GM10266 (cell line): ENCODE measurements at regions not wholly inside any gene's neighbourhood (a gene's known extent, or its start where the extent isn't known, plus 50 kb on each side); places are given as distances from the start of the nearest gene placed in this dataset.
"Not testable (repeated sequence)": the region's sequence is repeated elsewhere in the genome, so short reads cannot be mapped to it uniquely, and the experiment has no call there.

Experiments used
- DNase-seq: peaks from one replicate; pipeline ENCODE4 v3.0.0; 2012; ENCODE audit errors: extremely low spot score
- TF ChIP-seq, protein P1 (sequence below): IDR thresholded peaks from 2 replicates; pipeline ENCODE4 v1.5.1; 2012; ENCODE audit warnings: mild to moderate bottlenecking, low read depth; ENCODE audit not compliant: control insufficient read depth, insufficient read depth; ENCODE audit errors: missing control alignments

DNA sequence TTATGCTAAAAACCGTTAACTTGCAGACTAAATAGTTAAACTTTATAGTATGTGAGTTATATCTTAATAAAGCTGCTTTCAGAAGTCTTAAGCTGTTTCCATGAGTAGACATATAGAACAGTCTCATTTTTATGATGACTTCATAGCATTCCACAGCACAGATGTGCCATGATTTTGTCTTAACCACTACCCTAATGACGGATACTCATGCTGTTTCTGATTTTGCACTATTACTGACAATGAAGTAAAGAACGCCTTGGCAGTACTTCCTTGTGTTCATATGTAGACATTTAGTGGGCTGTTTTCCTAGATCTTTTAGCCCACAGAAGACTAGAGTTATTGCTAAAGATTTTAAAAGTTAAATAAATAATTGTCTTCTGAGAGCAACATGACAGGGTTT lies 175.6 kb upstream of the RAB6C start:
- TF ChIP-seq, protein P1, sequence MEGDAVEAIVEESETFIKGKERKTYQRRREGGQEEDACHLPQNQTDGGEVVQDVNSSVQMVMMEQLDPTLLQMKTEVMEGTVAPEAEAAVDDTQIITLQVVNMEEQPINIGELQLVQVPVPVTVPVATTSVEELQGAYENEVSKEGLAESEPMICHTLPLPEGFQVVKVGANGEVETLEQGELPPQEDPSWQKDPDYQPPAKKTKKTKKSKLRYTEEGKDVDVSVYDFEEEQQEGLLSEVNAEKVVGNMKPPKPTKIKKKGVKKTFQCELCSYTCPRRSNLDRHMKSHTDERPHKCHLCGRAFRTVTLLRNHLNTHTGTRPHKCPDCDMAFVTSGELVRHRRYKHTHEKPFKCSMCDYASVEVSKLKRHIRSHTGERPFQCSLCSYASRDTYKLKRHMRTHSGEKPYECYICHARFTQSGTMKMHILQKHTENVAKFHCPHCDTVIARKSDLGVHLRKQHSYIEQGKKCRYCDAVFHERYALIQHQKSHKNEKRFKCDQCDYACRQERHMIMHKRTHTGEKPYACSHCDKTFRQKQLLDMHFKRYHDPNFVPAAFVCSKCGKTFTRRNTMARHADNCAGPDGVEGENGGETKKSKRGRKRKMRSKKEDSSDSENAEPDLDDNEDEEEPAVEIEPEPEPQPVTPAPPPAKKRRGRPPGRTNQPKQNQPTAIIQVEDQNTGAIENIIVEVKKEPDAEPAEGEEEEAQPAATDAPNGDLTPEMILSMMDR, result no peak
- DNase-seq, result no peak

DNA sequence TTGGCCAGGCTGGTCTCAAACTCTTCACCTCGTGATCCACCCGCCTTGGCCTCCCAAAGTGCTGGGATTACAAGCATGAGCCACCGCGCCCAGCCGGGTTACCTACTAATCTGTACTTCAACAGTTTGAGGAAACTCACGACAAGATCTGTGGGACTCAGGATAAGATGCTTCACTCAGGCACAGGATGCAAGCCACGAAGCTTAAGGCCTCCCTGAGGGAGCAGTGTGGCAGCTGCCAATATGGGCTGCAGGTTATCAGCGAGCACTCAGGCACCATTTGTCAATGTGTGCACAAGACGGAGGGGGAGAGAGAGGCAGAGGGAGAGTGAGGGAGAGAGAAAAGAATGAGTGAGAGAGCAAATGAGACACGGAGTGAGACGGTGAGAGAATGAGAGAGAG lies 173.6 kb upstream of the RAB6C start:
- TF ChIP-seq, protein P1, result no peak
- DNase-seq, result no peak

DNA sequence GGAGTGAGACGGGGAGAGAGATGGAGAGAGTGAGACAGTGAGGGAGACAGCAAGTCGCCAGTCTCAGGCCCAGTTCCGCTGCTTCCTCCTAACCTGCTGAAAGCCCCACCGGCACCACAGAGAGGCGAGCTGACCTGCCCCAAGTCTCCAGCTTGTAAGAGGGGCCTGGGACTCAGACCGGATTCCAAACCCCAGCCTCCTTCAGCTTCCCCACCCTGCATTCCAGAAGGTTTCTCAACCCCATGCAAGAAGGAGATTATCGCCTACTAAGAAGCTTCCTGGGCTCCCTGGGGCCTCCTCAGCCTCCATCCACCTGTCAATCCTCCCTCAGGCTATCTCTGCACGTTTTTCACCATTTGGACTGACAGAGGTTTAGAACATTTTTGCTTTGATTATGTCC lies 173.1 kb upstream of the RAB6C start:
- no peak for DNase-seq
- TF ChIP-seq, protein P1, result no peak

DNA sequence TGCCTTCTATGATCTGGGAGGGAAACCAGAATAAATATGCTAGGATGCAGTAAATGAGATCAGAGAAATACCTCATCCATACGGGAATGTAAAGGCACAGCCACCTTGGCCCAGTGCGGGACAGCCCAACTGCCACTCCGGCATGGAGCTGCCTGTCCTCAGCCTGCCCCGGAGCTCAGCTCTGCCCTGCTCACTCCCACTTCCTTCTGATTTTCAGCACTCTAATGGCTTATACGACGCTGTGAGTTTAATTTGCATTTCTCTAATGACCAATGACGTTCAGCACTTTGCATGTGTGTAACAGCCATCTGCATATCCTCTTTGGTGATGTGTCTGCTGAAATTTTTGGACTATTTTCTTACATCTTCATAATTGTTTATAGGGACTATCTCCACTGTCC lies 172.5 kb upstream of the RAB6C start:
- DNase-seq, result no peak
- TF ChIP-seq, protein P1, result no peak

DNA sequence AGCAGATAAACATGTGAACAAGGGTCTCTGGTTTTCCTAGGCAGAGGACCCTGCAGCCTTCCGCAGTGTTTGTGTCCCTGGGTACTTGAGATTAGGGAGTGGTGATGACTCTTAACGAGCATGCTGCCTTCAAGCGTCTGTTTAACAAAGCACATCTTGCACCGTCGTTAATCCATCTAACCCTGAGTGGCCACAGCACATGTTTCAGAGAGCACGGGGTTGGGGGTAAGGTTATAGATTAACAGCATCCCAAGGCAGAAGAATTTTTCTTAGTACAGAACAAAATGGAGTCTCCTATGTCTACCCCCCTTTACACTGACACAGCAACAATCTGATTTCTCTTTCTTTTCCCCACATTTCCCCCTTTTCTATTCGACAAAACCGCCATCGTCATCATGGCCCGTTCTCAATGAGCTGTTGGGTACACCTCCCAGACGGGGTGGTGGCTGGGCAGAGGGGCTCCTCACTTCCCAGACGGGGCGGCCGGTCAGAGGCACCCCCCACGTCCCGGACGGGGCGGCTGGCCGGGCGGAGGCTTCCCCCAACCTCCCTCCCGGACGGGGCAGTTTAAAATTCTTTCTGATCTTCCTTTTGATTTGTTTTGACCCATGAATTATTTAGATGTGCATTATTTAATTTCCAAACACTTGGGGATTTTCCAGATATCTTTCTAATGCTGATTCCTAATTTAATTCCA lies 171.7 kb upstream of the RAB6C start:
- not testable (repeated sequence) for DNase-seq

DNA sequence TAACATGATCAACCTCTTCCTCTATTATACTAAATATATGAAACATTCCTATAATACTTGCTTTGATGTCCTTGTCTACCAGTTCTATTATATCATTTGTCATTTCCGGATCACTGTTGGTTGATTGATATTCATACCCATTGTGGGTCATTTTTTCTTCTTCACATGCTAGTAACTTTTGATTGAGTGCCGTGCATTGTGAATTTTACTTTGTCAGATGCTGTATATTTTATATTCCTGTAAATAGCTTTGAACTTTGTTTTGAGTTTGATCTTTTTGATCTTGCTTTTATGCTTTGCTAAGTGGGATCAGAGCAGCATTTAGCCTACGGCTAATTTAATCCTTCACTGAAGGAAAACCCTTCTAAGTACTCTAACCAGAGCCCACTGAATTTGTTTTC lies 168.9 kb upstream of the RAB6C start:
- TF ChIP-seq, protein P1, result no peak
- DNase-seq, result no peak

DNA sequence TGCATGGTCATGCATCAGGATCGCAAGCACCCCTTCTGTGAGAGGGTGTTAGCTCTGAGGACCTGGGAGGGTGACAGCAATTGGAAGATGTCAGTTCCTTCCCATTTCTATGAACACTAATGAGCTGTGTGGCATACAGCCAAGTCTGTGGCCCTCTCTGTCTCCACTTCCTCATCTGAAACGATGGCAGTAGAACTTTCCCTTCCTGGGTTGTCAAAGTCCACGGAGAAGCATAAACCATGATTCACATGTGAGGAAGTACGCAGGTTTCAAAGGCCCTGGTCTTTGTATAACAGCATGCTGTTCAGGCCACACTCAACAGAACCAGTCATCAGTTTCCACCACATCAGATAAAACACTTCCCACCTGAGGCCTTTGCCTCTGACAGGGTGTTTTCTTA lies 167.4 kb upstream of the RAB6C start:
- no peak for DNase-seq
- TF ChIP-seq, protein P1, result no peak

DNA sequence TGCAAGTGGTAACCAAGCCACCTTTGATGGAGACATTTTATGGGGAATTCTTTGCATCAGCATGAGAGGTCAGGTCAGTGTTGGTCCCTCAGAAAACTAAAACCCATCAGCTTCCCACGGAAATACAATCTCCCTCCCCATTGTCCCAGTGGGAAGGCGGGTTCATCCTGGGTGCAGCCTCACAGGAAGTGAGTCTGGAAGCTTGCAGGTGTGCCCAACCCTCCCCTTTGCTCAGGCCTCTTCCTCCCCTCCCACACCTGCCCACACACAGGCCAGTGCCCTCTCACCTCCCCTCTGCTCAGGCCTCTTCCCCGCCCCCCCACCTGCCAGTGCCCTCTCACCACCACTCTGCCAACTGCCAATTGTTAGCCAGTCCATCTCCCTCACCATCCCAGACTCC lies 166.8 kb upstream of the RAB6C start:
- TF ChIP-seq, protein P1, result no peak
- no peak for DNase-seq
